Non-pigmented ciliary epithelial cell (primary cell): ENCODE measurements at regions not wholly inside any gene's neighbourhood (a gene's known extent, or its start where the extent isn't known, plus 50 kb on each side); places are given as distances from the start of the nearest gene placed in this dataset.
"Not testable (repeated sequence)": the region's sequence is repeated elsewhere in the genome, so short reads cannot be mapped to it uniquely, and the experiment has no call there.

Source experiments
- DNase-seq: peaks from one replicate; pipeline ENCODE4 v3.0.0-alpha.2; 2010; ENCODE audit warnings: low read depth

DNA sequence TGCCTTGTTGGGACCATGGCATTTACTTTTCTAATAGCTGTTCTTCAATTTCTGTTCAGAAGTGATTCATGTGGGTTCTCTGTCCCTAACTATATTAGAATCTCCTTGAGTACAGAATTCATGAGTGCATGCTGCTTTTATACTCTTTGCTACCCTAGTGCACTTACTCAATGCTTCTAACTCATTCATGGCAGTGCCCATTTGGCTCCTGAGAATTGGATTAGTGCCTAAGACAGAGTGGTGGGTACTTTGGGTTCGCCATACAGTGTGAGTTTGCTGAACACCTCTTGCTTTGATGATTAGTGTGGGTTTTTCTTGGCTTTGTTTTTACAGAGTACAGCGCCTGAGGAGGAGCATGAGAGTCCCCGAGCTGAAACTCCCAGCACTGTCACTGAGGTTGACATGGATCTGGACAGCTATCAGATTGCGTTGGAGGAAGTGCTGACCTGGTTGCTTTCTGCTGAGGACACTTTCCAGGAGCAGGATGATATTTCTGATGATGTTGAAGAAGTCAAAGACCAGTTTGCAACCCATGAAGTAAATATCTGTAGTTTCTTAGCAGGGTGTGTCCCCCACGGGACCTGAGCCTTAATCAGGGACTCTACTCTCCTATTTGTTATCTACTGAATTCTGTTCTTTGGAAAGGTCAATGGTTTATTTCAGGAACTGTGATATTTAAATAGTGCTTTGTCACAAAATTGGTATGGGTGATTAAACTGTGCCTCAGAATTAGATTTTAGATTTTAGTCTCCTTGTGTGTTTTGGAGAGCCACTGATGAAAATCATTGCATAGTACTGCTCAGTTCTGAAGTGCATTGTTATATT, 150.7 kb downstream of the UTRN start:
- no peak for DNase-seq

DNA sequence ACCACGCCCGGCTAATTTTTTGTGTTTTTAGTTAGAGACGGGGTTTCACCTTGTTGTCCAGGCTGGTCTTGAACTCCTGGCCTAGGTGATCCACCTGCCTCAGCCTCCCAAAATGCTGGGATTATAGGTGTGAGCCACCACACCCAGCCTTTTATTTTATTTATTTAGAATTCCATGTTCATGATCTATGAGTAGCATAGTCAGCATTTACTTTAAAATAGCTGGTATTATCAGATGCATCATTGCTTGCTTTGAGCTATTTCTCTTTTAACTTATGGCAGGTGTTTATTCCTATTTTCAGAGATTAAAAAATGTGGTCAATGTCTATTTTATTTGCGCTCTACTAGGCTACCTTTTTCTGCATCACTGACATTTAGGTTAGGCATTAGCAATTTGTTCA, 152.0 kb downstream of the UTRN start:
- DNase-seq = no peak

DNA sequence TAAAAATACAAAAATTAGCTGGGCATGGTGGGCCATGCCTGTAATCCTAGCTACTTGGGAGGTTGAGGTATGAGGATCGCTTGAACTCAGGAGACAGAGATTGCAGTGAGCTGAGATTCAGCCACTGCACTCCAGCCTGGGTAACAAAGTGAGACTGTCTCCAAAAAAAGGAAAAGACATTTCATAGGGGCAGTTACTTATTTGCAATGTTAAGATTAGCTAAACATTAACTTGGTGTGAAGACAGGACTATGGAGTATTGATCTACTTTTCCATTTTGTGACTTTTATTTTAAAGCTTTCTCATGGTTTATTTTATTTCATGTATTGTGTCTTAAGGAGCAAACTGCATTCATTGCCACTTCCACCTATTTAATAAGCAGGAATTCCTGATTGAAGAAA, 153.0 kb downstream of the UTRN start:
- no peak for DNase-seq

DNA sequence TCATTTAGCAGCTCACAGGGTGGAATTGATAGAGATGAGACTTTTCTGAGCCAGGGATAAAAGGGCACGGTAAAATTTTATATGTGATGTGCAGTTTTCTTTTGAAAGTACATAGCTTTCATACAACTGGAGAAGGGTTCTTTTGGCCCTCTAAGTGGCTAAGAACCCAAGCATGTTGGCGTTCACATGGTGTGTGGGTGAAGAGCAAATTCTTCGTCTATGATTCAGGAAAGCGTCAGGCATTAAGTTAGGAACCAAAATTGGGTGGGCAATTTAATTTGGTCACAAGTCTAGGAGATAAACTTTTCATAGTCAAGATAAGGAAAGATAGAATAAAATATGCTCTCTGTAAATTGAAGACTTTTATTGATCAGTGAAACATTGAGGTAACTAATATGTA, 153.9 kb downstream of the UTRN start:
- no peak for DNase-seq

DNA sequence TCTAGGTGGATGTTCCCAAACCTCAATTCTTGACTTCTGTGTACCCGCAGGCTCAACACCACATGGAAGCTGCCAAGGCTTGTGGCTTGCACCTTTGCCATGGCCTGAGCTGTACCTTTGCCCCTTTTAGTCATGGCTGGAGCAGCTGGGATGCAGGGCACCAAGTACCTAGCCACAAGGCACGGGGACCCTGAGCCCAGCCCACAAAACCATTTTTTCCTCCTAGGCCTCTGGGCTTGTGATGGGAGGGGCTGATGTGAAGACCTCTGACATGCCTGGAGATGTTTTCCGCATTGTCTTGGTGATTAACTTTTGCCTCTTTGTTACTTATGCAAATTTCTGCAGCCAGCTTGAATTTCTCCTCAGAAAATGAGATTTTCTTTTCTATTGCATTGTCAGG, 156.7 kb downstream of the UTRN start:
- not testable (repeated sequence) for DNase-seq

DNA sequence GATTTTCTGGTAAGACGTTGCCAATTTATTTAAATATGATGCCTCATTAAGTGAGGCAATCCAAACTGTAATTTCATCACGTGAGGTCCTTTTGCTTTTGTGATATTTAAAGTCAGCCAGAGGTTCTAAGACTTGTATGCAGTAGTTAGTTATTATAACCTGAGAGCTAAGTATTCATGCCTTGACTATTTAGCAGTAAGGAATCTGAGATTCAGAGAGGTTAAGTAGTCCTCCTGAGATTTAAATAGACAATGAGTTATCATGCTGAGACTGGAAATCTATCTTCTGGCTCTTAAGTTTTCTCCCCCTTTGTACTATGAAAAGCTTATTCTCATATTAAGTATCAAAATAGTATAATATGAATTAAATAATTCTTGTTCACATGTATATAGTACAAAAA, 158.0 kb downstream of the UTRN start:
- DNase-seq = no peak

DNA sequence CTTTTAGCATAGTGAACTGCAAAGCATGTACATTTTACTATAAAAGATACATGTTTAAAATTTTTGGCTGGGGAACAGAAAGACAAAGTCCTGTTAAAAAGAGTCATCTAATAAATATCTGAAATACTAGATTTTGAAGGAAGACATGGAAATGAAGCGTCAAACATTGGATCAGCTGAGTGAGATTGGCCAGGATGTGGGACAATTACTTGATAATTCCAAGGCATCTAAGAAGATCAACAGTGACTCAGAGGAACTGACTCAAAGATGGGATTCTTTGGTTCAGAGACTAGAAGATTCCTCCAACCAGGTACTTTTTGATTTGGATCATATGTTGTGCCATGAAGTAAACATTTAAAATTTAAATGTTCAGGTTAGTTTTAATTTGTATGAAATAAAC, 162.3 kb downstream of the UTRN start:
- DNase-seq = peak; percentile 32

DNA sequence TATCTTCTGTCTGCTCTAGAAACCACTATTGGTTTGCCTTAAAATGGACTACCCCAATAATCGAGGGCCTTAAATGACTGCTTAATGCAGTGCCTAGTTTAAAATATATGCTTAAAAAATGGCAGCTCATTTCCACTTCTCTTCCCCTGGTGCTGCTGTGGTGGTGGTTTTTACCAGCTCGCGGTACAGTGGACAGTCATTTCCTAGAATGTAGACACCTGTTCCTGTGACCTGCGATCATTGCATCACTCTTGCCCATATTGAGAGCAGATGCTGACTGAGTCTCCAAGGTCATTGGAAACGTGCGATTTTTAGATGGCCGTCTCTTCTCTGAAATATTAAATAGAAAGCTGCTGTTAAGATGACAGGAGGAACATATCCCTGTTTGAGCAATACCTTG, 164.1 kb downstream of the UTRN start:
- no peak for DNase-seq

DNA sequence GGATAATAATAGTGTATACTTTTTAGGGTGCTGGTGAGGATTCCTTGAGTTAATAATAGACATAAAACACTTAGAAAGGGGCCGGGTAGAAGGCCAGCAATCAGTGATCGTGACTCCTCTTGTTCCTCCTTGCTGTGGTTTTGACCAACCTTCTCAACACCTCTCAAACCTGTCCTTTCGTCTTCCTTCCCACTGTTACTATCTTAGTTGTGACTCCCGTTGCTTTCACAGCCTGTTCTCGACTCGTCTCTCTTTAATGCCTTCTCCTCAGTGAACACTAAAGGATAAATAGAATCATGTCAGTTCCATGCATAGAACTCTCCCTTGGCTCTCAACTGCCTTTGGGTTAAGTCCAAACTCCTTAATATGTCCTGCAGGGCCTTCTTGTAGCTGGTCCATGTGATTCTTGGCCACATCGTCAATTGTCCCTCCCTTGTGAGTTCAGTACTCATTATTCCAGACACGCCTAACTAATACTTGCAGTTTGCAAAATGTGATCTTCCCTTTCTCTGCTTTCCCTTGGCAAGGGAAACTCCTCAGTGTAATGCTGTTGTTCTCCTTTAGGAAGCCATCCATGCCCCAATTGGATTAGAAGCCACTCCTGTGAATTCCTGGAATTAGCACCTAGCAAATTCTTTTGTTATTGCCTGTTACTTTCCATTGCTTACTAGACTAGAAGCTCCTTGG, 164.9 kb downstream of the UTRN start:
- DNase-seq = no peak

DNA sequence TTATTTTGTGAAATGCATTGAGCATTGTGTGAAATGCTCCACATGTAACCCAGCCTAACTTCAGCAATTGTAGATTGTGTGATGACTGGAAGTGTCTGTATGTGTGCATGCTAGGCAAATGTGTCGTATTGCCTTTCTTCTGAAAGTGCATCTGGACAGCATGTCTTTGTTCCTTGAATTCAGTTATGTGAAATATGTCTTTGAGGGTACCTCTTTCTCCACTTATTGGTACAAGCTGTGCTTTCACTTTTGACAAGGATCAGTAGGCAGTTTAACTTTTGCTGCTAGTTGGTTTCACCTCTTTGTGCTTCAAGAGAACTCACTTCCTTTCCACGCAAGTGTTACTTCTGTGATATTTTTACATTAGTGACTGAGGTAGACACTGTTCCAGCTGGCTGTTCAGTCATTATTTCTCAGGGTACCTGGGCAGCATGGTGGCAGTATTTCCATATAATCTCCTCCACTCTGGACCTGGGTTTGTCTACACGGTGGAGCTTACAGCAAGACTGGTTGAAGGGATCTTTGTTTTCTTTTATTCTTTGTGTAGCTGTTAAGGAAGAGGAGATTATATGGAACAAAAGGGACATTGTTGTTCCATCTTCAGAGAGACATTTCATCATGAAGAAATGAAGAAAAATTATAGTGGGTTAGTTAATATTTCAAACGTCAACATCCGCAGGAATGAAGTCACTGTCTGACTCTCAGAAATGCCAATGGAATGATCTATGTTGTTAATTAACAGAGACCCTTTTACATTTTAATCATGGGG, 175.4 kb downstream of the UTRN start:
- no peak for DNase-seq

DNA sequence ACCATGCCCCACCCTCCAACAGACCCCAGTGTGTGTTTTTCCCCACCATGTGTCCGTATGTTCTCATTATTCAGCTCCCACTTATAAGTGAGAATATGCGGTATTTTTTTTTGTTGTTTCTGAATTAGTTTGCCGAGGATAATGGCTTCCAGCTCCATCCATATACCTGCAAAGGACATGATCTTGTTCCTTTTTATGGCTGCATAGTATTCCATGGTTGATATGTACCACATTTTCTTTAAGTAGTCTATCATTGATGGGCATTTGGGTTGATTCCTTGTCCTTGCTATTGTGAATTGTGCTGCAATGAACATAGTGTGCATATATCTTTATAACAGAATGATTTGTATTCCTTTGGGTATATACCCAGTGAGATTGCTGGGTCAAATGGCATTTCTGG, 176.9 kb downstream of the UTRN start:
- DNase-seq = no peak

DNA sequence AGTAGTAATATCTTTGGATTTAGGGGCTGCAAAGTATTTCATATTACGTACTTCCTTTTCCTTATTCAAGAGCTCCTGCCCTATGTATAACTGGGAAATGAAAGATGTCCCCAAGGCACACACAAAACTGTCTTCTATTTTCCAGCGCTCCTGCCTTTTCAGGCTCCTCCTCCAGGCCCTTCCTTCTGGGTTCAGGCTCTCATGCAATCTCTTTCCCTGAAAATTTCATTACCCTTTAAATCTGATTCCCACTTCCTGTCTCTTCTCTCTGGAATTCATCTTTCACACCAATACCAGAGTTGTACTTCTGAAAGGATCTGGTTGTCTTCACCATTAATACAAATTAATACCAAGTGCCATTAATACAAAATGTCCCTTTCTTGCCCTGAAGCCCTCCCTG, 181.6 kb downstream of the UTRN start:
- DNase-seq = no peak

DNA sequence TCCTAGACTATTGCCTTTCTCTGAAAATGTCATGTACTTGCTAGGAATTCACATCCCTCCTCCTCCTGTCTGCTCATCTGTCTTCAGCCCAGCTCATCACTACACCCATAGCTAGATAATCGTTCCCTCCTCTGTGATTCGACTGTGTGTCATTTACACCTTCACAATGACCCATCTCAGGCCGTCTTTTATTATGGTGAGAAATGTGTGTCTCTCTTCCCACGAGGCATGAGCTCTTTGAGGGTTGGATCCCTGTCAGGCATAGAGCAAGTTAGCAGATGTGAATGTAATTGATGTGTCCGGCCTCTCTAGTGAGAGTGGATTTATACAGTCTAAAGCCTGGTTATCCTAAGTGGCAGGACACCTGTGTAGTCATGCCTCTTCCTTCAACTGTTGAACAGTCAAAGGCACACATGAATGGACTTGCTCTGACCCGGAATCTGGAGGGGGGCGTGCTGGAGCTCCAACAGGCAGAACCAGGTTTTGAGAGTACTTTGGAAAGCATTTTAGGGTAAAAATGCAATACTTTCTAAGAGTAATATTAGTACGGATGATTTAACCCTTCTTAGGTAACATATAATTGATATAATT, 182.1 kb downstream of the UTRN start:
- no peak for DNase-seq

DNA sequence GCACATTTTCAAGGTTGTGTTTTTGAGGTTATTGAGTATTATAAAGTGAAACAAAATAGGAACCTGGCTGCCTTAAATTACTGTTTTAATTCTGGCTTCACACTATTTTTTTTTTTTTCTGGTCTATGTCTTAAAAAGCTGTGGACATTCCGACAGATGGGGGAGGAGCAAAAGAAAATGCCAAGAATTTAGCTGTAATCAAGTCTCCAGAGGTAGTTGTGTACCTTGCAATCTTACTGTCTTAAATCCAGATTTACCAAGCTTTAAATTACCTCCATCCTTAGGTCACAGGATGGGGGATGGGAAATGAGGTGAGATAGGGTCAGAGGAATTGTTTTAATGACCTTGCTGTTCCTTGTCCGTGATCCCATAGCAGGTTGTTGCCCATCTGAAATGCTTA, 182.8 kb downstream of the UTRN start:
- DNase-seq = no peak

DNA sequence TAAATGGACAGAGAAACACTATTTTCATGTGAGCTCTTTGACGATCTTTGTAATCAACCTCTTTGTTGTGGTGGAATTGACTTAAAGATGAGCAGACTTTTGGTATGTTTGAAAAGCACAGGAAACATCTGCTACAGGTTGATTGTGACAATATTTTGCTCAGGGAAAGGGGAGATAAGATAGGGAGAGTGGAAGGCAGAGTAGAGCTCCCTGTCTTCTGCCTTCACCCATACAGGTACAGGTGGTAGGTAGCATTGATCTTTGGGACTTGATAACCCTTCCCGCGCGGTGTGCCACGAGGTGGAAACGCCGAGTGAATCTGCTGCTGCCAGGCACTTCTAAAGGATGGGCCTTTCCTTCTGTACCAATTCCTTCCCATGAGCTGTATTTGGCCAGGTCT, 183.6 kb downstream of the UTRN start:
- DNase-seq = no peak

DNA sequence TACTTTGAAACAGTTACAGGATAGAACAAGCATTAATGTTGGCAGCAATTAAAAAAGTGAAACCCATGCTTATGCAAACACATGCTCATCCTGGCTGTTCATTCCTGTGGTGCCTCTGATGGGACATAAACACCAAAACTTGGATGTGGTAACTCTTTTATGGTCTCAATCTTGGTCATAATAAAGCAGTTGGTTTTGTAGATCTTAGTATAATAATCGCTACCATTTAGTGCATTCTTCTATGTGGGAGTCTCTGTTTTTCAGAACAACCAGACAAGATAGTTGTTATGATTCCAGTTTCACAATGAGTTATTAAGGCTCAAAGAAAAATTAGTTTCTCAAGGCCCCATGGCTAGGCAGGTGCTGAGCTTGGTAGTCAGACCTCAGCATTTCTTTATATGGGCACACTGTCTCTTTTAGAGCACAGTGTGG, 184.0 kb downstream of the UTRN start:
- no peak for DNase-seq

DNA sequence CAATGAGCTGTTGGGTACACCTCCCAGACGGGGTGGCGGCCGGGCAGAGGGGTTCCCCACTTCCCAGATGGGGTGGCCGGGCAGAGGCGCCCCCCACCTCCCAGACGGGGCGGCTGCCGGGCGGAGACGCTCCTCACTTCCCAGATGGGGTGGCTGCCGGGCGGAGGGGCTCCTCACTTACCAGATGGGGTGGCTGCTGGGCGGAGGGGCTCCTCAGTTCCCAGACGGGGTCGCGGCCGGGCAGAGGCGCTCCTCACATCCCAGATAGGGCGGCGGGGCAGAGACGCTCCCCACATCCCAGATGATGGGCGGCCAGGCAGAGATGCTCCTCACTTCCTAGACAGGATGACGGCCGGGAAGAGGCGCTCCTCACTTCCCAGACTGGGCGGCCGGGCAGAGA, 185.1 kb downstream of the UTRN start:
- not testable (repeated sequence) for DNase-seq

DNA sequence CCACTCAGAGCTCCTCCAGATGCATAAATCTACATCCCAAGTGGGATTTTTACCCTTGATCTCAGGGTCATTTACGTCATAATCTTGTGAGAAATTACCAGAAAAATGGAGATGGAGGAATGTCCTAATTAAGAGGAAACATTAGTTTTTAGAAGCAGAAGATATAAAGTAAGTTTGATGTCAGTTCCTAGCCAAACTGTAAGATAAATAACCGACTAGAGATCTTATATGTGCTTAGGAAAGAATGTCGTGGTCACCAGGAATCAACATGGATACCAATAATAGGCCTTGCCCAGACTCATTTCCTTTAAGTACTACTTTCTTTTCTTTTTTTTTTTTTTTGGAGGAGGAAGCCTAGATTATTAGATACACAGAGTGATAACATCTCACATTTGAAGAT, 186.9 kb downstream of the UTRN start:
- no peak for DNase-seq

DNA sequence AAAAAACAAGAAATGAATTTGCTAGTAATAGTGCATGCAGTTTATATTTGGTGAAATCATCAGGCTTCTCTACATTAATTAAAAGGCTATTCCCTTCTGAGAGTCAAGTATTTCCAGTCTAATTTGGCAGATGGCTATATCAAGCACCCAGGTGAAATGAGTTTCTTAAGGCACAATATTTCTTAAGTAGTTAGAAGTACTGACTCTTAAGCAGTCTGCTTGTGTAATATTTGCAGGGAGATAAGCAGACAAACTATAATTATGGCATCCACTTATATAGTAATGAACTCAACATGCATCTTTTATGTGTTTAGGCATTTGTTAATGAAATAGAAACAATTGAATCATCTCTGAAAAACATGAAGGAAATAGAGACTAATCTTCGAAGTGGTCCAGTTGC, 189.2 kb downstream of the UTRN start:
- DNase-seq = no peak

DNA sequence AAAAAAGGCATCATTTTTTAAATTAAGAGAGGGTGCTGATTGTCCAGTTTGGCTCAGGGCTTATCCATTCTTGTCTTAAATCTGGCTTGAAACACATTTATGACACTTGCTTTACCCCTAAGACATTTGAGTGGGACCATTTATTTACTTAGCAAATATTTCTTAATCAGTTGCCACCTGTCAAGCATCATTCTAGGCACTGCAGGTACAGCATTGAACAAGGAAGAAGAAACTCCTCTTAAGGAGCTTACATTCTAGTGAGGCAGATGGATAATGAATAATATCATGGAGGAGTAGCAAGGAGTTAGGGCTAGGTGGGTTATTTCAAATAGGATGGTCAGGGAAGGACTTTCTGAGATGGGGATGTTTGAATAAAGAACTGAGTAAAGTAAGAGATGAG, 189.8 kb downstream of the UTRN start:
- no peak for DNase-seq

DNA sequence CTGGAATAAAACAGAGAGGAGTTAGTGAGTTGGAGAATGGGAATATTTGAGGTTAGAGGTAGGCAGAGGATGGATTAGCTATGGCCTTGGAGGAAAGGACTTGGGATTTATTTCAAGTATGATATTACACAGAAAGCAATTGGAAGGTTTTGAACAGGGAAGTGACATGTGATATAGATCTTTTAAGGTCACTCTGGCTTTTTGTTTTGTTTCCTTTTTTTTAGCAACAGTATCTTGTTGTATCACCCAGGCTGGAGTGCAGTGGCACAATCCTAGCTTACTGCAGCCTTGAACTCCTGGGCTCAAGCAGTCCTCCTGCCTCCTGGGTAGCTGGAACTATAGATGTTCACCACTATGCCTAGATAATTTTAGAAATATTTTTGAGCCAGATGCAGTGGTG, 190.3 kb downstream of the UTRN start:
- DNase-seq = no peak

DNA sequence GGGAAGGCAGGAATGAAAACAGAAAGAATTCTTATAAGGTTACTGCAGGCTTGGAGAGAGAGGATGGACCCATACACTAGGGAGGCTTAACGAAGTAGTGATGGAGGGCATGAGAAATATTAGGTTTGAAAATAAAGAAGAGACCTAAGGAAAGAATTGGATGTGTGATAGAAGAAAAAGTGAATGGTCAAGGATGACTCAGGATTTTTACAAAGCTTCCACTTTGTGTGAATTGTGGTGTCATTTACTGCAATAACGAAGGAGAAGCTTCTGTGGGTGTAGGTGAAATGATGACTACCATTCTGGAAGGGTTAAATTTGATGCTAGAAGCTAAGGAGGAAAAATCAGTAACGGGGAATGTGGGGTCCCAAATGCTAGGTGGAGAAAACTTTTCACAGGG, 191.2 kb downstream of the UTRN start:
- no peak for DNase-seq

DNA sequence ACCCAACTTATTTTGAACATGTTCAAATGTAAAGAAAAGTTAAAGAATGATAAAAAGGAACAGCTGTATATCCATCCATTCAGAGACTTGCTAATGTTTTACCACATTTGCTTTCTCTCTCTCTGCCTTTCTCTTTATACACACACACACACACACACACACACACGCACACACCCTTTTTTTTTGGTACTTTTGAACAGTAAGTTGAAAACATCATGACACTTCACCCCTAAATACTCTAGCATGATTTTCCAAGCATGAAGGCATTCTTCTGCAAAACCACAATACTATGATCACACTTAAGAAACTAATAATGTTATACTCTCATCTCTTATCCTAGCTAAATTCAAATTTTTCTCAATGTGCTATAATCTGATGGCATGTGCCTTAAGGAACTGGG, 192.3 kb downstream of the UTRN start:
- no peak for DNase-seq
